ENCODE measurements at regions not wholly inside any gene's neighbourhood (a gene's known extent, or its start where the extent isn't known, plus 50 kb on each side); places are given as distances from the start of the nearest gene placed in this dataset.
A peak's percentile ranks its signal among the peaks of the same experiment; 100 is the strongest.
"Not testable (repeated sequence)": the region's sequence is repeated elsewhere in the genome, so short reads cannot be mapped to it uniquely, and the experiment has no call there.

- DNase-seq (ENCODE audit: low spot score) = peak; percentile 3
Observed at GRCh38 chr2:22355816-22356433, 1029.1 kb upstream of the KLHL29 start.

DNA sequence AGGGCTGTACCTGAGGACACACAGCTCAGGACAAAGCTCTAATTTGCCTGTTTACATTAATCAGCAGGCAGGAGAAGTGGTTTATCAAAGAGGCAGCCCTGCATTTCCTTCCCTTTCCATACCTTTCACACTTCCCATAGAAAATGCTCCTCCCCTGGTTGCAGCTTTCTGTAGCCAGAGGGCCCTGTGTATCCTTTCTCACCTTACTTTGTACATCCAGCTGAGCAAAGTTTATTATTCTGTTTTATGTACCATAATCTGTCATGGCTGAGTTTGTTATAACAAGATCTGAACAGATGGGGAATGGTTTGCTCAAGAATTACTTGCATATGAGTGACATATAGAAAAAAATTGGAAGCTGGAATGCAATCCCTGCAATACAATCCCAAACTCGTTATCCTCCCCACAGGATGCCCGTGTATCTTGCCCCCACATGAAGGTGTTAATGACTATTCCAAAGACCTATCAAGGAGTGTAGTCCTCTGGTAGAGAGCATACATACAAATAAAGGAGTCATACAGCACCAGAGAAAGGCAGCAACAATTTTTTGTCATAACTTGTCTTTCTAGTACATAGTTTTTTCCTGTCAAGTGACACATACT is 1025.8 kb upstream of the KLHL29 start:
- DNase-seq (ENCODE audit: low spot score) = no peak

DNA sequence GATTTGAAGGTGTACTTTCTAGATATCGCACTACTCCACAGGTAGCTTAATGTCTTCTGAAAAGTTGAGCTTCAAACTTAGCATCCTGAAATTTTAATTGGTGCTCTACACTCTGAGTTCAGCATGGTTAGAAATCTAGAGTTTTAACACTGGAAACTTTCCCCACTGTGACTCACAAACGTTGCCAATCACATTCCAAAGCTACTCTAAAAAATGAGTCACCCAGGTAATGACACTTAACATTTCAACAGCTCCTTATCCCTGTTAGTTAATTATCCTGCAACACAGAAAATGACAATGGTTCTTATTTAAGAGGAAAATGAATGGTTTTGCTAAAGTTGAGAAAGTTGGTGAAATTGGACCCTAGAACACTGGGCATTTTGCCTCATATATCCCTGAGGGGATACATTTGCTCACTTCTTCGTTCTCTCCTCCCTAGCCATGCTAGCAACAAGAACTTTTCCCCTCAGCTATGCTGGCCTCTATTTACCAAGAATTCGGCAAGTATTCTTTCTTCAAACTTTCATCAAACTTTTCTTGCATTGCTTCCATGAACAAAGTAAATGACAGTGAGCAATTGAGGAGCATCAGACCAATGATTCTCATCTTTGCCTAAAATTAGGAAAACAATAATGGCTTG is 1024.1 kb upstream of the KLHL29 start:
- no peak for DNase-seq (ENCODE audit: low spot score)

- DNase-seq (ENCODE audit: low spot score) = no peak
Observed at GRCh38 chr2:22361571-22361970, 1023.4 kb upstream of the KLHL29 start.

- no peak for DNase-seq (ENCODE audit: low spot score)
Observed at GRCh38 chr2:22375096-22375495, 1009.9 kb upstream of the KLHL29 start.

- no peak for DNase-seq (ENCODE audit: low spot score)
Observed at GRCh38 chr2:22377268-22377667, 1007.7 kb upstream of the KLHL29 start.

GRCh38 chr2:22382479-22383169 is 1002.4 kb upstream of the KLHL29 start:
- no peak for DNase-seq (ENCODE audit: low spot score)

DNA sequence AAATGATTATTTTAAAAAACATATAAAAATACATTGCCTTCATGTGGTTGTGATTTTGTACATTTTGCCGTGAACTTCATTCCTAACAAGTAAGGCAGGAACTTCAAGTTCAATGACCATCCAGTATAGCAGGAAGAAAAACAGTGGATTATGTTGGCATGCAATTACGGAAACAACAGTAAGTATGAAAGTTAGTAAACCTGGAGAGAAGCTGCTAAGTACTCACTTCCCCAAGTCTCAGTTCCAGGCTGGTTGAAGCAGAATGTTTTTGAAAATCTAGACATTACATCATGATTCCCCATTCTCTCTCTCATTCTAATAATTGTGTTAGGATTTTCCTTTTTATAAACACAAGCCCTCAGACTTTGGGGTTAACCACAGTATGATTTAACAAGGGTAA is 987.1 kb upstream of the KLHL29 start:
- DNase-seq (ENCODE audit: low spot score) = no peak

DNA sequence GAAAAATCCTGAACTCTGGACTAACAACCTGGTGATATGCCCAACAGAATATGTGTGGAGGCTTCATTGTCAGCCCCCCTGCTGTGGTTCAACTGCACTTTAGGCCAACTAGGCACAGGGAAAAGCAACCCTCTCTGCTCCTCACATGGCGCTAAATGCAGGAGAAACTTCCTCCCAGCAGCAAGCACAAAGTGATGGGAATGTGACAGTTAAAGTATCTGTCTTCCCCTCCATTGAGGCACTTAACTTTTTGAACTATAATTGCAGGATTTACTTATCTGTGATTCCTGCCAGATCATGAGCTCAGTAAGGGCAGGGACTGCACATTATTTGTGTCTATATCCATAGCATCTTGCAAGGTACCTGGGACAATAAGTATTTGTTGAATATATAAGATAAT is 981.2 kb upstream of the KLHL29 start:
- no peak for DNase-seq (ENCODE audit: low spot score)

DNA sequence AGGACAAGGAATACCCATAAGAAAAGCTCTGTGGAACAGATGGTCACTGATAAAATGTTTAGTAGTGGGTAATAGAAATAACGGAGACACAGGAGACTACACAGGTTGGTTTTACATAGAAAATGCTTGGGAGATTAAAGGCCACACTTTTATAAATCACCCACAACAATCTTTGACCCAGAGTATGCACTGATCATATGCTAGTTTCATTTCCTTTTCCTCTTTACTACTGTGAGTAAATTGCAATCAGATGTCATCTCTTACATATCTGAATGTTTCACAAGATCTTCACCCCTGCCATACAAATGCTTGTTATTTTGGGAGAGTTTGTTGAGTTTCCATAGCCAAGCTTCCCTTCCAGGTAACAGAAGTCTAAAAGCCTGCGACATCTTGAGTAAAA is 978.4 kb upstream of the KLHL29 start:
- DNase-seq (ENCODE audit: low spot score) = no peak

- no peak for DNase-seq (ENCODE audit: low spot score)
Observed at GRCh38 chr2:22420076-22420475, 964.9 kb upstream of the KLHL29 start.

DNA sequence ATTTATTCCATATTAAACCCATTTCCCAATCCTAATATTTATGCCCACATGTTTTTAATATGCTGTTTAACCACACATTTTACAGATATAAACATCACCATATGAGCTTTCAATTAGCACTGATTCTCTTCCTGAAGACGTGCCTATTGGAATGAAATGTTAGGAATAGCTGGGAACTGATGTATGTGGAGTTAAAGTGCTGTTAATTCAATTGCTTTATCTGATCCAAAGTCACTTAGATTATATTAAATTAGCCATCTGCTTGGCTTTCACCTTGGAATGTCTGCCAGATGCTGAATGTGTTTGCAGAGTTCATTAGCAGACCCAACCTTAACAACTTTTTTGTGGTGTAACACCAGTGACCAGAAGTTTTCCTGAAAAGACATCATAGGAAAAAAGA is 942.9 kb upstream of the KLHL29 start:
- no peak for DNase-seq (ENCODE audit: low spot score)

GRCh38 chr2:22444281-22444680 is 940.7 kb upstream of the KLHL29 start:
- DNase-seq (ENCODE audit: low spot score) = no peak

DNA sequence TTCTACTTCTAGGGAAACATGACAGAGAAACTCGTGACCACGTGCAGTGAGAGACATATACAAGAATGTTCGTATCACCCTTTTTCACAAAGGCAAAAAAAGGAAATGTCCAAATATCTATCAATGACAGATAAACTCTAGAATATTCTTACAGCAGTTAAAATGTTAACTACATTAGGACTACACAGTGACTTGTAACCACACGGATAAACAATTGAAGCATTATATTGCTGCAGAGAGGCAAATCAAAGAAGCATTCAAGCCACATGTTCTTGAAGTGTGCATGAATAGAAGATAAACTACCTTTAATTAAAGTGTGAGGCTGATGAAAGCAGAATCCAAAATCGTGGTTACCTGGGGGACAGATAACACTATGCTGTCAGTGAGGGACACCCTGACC is 935.3 kb upstream of the KLHL29 start:
- no peak for DNase-seq (ENCODE audit: low spot score)

GRCh38 chr2:22450831-22451230 is 934.1 kb upstream of the KLHL29 start:
- DNase-seq (ENCODE audit: low spot score) = no peak

GRCh38 chr2:22454826-22455485 is 930.0 kb upstream of the KLHL29 start:
- no peak for DNase-seq (ENCODE audit: low spot score)

DNA sequence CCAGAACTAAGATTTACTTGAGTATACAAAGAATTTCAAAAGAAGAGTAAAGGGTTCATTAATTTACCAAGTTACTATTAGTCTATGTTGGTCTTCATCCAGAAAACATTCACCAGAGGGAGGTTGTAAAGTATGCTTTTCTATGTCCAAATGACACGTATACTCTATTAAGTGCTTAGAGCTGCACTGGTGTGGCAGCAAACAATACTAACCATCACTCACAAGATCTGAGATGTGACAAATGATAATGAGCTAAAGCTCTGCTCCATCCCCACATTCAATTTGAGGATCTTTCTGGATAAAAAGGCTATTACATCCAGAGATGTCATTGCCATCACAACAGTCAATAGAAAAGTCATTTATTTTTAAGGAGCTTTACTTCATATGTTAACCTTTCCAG is 926.5 kb upstream of the KLHL29 start:
- DNase-seq (ENCODE audit: low spot score) = no peak

GRCh38 chr2:22475103-22475502 is 909.9 kb upstream of the KLHL29 start:
- DNase-seq (ENCODE audit: low spot score) = not testable (repeated sequence)

DNA sequence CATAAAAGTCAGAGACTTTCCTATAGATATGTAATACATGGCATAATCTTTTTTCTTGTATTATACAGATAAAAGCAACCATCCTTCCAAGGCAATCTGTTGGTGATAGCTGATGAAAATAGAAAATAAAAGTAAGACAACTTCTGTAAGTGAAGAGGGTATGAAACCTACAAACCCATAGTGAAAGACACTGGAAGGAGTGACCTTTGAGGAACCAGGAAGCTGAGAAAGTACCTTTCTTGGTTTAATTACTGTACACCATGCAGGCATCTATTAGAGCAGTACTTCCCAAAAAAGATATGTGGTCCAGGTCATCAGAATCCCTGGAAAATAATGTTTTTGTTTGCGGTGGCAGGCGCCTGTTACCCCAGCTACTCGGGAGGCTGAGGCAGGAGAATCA is 906.6 kb upstream of the KLHL29 start:
- DNase-seq (ENCODE audit: low spot score) = no peak

DNA sequence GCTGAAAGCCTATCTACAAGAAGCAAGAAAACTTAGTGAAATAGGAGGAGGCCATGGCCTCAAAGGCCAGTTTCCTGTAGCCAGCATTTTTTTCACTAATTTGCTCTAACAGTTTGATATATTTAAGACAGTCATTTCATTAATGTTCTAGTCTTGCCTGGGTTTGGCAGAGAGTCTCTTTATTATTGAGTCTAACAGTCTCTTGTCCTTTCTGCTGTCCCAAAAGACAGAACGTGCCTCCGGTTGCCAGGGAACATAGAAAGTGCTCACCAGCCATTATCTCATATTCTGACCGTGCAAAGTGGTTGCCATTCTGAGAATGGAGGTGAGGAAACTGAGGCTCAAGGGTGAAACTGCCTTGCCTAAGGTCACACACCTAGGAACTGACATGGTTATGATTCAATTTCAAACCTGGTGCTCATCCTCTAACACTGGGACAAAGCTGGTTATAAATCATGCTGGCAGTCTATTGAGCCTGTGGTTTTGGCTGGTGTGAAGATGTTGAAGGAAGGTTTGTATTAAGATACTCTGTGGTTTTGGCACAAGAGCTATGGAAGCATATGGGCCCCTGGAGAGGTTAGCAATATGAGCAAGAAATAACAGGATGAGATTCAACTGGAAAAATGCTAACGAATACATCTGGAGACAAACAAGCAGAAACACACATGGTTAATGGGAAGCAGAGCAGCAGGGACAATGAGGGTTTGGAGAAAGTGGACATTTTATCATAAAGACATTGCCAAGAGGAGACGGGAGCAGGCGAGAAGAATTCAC is 903.3 kb upstream of the KLHL29 start:
- no peak for DNase-seq (ENCODE audit: low spot score)

DNA sequence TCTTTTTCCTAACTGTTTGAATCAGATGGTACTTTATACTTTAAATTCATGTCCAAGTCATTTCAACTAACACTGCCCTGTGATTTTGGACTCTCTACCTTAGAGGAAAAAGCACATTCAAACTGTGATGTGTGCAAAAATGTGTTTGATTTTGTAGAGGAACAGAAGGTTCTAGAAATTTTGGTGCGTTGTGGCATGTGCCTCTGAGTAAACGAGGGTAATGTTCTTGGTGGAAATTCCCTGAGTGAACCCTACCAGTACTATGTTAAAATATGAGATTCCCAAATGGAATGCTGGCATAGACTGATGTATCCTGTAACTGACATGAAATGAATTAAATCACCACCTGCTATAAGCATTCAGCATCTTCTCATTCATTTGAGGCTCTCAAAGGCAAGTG is 901.9 kb upstream of the KLHL29 start:
- no peak for DNase-seq (ENCODE audit: low spot score)

DNA sequence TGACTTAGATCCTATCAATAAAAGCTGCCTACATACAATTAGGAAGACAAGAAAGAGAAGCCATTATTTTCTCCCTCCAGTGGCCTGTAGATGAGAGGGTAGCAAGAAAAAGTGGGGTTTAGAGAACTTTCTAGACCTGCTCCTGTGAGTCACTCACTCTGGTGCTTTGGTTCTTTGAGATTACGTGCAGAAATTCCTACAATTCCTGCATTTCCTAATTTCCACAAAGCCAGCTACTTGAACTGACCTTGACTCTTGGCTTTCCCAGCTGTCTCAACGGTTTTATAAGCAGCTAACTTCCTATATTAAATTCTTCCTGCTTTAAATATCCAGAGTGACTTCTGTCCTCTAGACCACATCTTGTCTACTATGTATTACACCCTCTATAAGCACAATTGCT is 899.5 kb upstream of the KLHL29 start:
- no peak for DNase-seq (ENCODE audit: low spot score)
